ENCODE measurements at regions not wholly inside any gene's neighbourhood (a gene's known extent, or its start where the extent isn't known, plus 50 kb on each side); places are given as distances from the start of the nearest gene placed in this dataset.

DNA sequence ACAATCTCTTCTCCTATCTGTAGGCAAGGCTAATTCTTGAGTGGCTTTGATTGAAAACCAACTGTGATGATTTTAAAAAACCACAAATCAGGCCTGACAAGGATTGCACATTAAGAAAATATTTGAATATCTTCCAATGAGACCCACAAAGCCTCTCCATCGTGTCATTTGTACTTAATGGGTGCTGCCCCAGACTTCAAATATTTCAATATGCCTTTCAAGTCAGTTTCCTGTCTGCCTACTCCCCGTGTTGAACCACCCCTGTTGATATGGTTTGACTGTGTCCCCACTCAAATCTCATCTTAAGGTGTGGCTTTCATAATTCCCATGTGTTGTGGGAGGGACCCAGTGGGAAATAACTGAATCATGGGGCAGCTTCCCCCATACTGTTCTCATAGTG, 159.7 kb upstream of the EGLN3 start:
- H3K4me3 ChIP-seq (ENCODE audit: low read depth, low read length) = no peak overlapping the region
- no peak for TF ChIP-seq CTCF (IDR thresholded peaks at IDR 0.05; ENCODE audit: borderline replicate concordance, insufficient read depth, low read depth, low read length)

DNA sequence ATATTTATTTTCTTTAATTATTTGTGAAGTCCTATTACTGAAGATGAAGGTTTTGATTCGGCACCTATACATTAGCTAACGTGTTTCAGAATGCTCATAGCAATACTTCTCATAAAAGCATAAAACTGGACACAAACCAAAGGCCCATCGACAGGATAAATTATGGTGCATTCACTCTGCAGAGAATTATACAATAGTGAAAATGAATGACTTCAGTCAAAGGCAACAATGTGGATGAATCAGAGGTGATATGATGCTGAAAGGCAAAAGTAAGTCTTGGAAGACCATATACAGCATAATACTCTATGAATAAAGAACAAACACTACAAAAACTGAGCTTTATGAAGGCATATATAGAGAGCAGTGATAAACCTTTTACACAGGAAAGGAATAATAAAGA, 156.6 kb upstream of the EGLN3 start:
- TF ChIP-seq CTCF (IDR thresholded peaks at IDR 0.05; ENCODE audit: borderline replicate concordance, insufficient read depth, low read depth, low read length) = no peak
- no peak overlapping the region for H3K4me3 ChIP-seq (ENCODE audit: low read depth, low read length)

DNA sequence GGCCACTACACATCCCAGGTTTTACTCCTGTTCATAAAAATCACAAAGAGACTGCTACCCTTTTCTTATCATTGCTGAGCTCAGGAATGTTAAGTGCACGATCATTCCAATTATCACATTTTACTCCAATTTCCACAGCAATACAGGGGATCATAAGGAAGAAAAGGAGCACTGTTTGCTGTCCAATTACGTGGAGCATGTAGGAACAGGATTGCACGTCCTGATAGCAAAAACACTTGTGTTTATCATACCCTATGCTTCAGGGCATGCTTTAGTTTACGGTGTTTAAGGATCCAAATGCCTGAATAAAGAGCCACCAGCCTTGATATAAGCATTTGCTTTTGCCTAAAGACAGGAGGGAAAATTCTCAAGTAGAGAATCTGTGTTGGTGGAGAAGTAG, 155.4 kb upstream of the EGLN3 start:
- no peak overlapping the region for H3K4me3 ChIP-seq (ENCODE audit: low read depth, low read length)
- no peak for TF ChIP-seq CTCF (IDR thresholded peaks at IDR 0.05; ENCODE audit: borderline replicate concordance, insufficient read depth, low read depth, low read length)

GRCh38 chr14:34104489-34105397, 153.9 kb upstream of the EGLN3 start:
- no peak for TF ChIP-seq CTCF (IDR thresholded peaks at IDR 0.05; ENCODE audit: borderline replicate concordance, insufficient read depth, low read depth, low read length)
- H3K4me3 ChIP-seq (ENCODE audit: low read depth, low read length) = no peak overlapping the region

DNA sequence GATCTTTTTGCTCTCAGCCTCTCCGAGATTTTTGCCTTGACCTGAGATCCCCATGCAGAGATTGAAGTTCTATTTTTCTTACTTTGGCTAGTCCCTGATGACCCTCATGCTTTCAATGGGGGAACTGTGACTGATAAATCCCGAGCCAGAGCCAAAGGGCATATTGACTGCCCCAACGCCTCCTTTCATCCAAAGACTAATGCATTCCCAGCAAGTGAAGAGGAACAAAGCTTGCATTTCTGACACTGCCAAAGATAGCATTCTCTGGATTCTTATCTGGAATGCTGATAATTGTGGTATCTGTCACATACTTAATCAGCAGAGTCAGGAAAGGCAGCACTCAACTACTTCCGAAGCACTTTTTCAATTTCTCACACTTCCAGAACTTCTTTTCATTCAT, 152.3 kb upstream of the EGLN3 start:
- TF ChIP-seq CTCF (IDR thresholded peaks at IDR 0.05; ENCODE audit: borderline replicate concordance, insufficient read depth, low read depth, low read length) = no peak
- H3K4me3 ChIP-seq (ENCODE audit: low read depth, low read length) = no peak overlapping the region

DNA sequence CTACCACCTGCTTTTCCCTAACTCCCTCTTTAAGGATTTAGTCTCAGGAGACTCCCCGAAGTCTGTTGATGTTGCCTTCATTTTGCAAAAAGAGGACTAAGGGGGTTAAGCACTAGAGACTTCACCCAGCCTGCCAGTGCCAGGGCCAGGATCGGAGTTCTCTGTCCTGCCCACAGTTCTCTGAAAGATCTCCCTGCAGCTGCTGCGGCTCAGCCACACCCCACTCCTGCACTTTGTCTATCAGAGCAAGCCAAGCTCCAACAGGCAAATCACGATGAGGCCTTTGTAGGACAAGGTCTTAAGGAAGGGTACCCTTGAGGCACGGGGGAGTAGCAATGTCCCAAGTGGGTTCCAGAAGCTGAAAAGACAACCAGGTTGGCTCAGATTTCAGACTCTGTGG, 148.8 kb upstream of the EGLN3 start:
- no peak overlapping the region for H3K4me3 ChIP-seq (ENCODE audit: low read depth, low read length)
- TF ChIP-seq CTCF (IDR thresholded peaks at IDR 0.05; ENCODE audit: borderline replicate concordance, insufficient read depth, low read depth, low read length) = no peak

GRCh38 chr14:34098985-34099349, 148.1 kb upstream of the EGLN3 start:
- TF ChIP-seq CTCF (IDR thresholded peaks at IDR 0.05; ENCODE audit: borderline replicate concordance, insufficient read depth, low read depth, low read length) = no peak
- H3K4me3 ChIP-seq (ENCODE audit: low read depth, low read length) = no peak overlapping the region
